Stimulated activated CD8-positive, alpha-beta memory T cell treated with anti-CD3 and anti-CD28 coated beads, Interleukin-12 subunit alpha, Interleukin-12 subunit beta, amount 100 ng/mL, for 24 hours (primary cell): ENCODE measurements at regions not wholly inside any gene's neighbourhood (a gene's known extent, or its start where the extent isn't known, plus 50 kb on each side); places are given as distances from the start of the nearest gene placed in this dataset.

ENCODE experiments used
- DNase-seq: peaks from one replicate; pipeline ENCODE4 v3.0.0-alpha.2; 2020; ENCODE audit errors: extremely low read depth

DNA sequence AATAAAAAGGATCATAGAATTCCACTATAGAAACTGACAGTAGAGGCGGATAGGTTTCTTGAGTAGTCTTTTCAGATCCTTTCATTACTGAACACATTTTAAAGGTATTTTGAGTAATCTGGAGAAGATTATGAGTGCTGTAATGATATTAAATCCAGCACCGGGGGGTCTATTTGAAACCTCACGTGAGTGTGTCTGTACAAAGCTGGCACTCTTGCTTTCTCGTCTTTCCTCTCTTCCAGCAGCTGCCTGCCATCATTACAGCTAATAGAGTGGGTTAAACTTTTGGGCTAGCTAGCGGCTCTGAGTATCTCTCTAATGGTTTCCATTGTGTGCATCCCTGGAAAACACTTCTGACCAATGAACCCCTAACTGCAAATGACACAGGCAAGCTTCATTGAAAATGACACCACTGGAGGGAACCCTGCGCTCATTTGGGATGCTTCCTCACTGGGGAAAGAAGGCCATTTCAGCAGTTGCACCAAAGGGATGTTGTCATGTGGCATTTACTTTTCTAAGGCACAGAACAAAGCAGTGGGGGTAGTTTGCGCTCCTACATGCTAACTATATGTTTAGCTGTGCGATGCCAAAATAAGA lies 101.0 kb downstream of the HRH4 start:
- DNase-seq = no peak

- no peak for DNase-seq
Observed at GRCh38 chr18:24567199-24567598, 106.8 kb downstream of the HRH4 start.

GRCh38 chr18:24570716-24571115 lies 110.3 kb downstream of the HRH4 start:
- no peak for DNase-seq

GRCh38 chr18:24582771-24583170 lies 122.3 kb downstream of the HRH4 start:
- DNase-seq = no peak

- DNase-seq = no peak
Observed at GRCh38 chr18:24584205-24584604, 123.8 kb downstream of the HRH4 start.

DNA sequence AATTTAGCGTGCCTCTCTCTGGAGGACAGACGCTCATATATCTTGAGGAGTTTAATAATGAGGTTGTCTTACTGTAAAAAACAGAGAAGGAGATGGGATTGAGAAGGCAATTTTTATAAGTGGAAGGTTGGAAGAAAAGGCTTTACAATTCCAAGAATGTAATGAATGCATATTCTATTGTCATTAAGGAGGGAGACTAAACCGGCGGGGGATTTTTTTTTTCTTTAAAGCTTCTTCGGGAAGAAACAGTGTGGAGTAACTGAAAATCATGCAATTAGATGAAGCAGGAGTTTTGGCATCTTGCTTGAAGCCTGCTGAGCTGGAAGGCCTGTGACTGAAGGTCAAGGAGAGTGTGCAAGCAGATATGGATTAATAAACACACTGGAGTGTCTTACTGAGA lies 124.4 kb downstream of the HRH4 start:
- DNase-seq = no peak

DNA sequence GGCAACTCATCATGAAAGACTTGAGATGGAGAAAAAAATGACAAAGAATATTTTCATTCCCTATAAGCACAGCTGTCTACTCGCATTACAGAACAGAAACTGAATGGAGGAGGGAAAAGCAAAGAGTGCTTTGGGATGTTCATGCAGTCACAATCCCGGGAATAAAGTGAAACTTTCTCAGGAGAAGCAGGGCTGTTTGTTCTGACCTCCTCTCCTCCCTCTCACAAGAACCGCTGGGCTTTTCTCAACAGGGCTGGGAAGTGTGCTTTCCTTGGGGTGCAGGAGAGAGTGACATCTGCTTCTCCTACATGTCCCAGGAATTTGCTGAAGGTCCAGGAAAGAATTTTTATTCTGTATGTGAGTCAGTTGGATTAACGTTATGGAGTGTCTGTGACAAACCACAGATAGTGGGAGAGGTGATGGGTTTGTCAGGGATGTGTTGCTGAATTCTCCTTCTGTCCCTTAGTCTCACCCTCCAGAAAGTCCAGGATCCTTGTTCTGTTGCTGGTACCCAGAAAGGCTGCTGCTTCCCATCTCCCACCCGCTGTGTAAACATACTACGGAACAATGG lies 125.6 kb downstream of the HRH4 start:
- DNase-seq = no peak

- DNase-seq = no peak
Observed at GRCh38 chr18:24586662-24587360, 126.4 kb downstream of the HRH4 start.

DNA sequence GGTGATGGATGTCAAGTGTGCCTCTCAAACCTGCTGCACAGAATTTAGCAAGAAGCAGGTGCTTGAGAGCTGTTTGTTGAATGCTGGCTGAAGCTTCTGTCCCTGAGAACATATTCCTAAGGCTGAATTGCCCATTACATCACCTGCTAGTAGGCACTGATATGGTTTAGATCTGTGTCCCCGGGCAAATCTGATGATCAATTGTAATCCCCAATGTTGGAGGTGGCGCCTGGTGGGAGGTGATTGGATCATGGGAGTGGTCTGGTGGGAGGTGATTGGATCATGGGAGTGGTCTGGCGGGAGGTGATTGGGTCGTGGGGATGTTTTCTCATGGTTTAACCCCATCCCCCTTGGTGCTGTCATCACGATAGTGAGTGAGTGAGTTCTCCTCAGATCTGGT lies 128.0 kb downstream of the HRH4 start:
- no peak for DNase-seq

- no peak for DNase-seq
Observed at GRCh38 chr18:24590946-24591345, 130.5 kb downstream of the HRH4 start.

DNA sequence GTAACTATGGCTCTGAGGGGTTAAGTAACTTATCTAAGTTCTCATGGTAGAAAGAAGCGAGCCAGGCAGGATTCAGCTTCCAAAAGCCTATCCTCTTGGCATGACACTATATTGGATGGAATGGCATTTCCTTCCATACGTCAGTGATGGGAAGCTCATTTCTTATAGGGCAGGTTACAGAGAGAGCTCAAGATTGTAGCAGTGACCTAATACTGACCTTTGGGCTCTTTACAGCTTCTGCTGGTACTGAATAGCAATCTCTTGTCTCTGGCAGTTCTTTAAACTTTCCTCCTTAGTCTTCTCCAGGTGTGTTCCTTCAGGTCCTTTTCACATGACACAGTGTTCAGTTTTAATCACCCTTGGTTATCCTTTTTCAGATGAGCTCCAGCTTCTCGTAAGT lies 133.0 kb downstream of the HRH4 start:
- DNase-seq = no peak

- no peak for DNase-seq
Observed at GRCh38 chr18:24593886-24594285, 133.4 kb downstream of the HRH4 start.

GRCh38 chr18:24595561-24596031 lies 135.2 kb downstream of the HRH4 start:
- no peak for DNase-seq

- DNase-seq = no peak
Observed at GRCh38 chr18:24600076-24600654, 139.7 kb downstream of the HRH4 start.

GRCh38 chr18:24601585-24601984 lies 141.1 kb downstream of the HRH4 start:
- DNase-seq = no peak

DNA sequence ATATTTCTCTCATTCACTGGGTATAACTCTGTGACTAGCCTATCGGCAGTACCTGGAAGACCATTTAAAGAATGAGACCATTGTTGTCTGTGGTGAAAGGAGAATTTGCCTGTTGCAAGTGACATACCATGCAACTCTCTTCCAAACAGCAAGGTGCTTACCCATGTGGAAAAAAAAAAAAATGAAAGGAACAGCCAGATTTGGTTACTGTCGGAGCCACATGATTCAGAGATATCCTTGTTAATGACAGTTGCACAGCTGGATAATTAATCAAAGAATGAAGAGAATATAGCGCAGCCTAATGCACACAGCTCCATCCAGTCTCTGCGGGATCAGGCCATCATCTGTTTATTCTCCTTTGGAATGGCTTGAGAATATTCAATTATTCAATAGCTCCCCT lies 141.8 kb downstream of the HRH4 start:
- DNase-seq = no peak

DNA sequence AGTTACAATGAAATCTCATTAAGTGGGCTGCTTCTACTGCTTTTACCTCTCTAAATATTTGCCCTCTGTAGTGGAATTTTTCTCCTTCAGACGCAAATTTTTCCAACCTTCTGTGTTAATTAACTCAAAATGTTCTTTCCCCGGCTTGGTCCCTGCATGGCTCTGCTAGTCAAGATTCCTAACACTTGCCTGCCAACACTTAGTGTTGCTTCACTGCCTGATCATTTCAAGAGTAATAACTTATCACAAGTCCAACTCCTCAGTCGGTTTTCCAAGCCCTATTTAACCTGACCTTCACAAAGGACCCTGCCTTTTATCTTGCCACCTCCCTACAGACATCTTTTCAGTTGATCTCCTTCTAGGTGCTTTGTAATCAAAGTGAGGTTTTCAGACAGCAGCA lies 142.7 kb downstream of the HRH4 start:
- no peak for DNase-seq

DNA sequence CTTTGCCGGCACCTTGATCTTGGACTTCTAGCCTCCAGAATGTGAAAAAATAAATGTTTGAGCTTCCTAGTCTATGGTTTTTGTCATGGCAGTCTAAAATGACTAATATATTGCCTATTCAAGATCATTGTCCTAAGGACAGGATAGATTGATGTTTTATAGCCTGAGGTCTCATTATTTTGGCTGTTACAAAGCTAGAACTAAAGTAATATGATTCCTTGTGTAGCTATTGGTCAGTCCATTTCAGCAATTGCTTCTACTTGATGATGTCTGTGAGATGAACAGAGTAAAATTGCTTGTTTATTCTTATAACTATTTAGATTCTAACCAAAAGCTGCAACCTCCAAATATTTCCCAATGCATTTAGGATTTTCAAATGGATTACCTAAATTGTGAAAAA lies 145.0 kb downstream of the HRH4 start:
- DNase-seq = no peak

GRCh38 chr18:24609254-24609653 lies 148.8 kb downstream of the HRH4 start:
- DNase-seq = no peak

DNA sequence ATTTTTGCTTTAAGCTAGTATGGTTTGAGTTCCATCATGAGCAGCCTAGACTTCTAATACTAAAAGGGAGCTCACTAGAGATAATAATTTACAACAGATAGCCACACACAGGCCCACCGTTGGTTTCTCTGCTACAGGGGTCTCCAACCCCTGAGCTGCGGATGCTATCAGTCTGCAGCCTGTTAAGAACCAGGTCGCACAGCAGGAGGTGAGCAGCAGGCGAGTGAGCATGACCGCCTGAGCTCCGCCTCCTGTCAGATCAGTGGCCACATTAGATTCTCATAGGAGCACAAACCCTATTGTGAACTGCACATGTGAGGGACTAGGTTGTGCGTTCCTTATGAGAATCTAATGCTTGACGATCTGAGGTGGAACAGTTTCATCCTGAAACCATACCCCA lies 150.6 kb downstream of the HRH4 start:
- no peak for DNase-seq

- no peak for DNase-seq
Observed at GRCh38 chr18:24613896-24614640, 153.6 kb downstream of the HRH4 start.

DNA sequence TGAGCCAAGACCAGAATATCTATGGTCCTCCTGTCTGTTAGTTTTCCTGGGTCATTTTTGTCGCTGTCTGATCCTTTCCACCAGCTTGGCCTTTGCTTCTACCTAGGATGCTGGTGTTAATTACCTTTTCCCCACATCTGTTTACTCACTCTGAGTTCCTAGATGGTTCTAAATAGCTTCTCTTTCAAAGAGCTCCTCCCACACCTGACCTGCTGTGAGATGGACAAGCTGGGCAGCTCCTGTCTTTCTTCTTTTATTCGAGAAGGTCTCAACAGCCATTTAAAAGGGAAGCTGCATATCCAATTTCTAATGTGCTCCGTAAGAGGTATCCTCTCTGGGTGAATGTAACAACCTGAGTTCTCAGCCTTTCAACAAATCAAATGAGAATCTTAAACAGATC lies 156.2 kb downstream of the HRH4 start:
- DNase-seq = no peak
